B cell (primary cell): ENCODE measurements at regions not wholly inside any gene's neighbourhood (a gene's known extent, or its start where the extent isn't known, plus 50 kb on each side); places are given as distances from the start of the nearest gene placed in this dataset.

Source experiments
- ATAC-seq: fragments of 200-7000 bp; cut with Tn5 transposase; one replicate; pipeline ENCODE4 v1.10.0; 2021; ENCODE audit warnings: low read depth, mild to moderate bottlenecking, moderate number of reproducible peaks, moderate library complexity
- CTCF ChIA-PET: fragments of 350-600 bp; sonication (Branson Sonifier 250); formaldehyde crosslinking; loops from one replicate; lab custom pipeline; 2021; ENCODE audit warnings: antibody characterized with exemption, inconsistent platforms; lab: Charles Lee
- POLR2A ChIA-PET: fragments of 350-600 bp; sonication (Branson Sonifier 250); formaldehyde crosslinking; loops from one replicate; lab custom pipeline; 2021; ENCODE audit warnings: antibody characterized with exemption; lab: Charles Lee
- DNase-seq: peaks from one replicate; pipeline ENCODE4 v3.0.0; 2013
- H2AFZ ChIP-seq: 2 replicates; pipeline ENCODE4 v1.6.1; 2012; ENCODE audit warnings: mild to moderate bottlenecking, low read depth, low read length; ENCODE audit not compliant: insufficient read depth, poor library complexity, severe bottlenecking
- H3K27ac ChIP-seq, 2 donors: 1 replicate in 1 of 2; 2 replicates in 1 of 2; pipeline ENCODE4 v1.5.1; 2012 to 2013; ENCODE audit warnings: low read length in 2 of 2, mild to moderate bottlenecking in 2 of 2, moderate library complexity in 1 of 2
- H3K27me3 ChIP-seq, 4 experiments: fragments of 200-600 bp in 1 of 4; sonication (generic) in 1 of 4; replicated peaks in 1 of 4; 1 replicate in 2 of 4; 2 replicates in 2 of 4; pipeline versions ENCODE4 v1.6.1 to v1.7.0; 2013 to 2016; ENCODE audit warnings: low read length in 3 of 4, mild to moderate bottlenecking in 2 of 4, mixed read lengths in 1 of 4, moderate library complexity in 1 of 4; ENCODE audit not compliant: insufficient read depth in 4 of 4, control insufficient read depth in 3 of 4; ENCODE audit errors: control extremely low read depth in 1 of 4
- H3K36me3 ChIP-seq, 2 experiments: replicated peaks in 1 of 2; 1 replicate in 1 of 2; 2 replicates in 1 of 2; pipeline versions ENCODE4 v1.6.1 to v1.7.1; 2013; ENCODE audit warnings: low read length in 1 of 2; ENCODE audit not compliant: insufficient read depth in 2 of 2, control insufficient read depth in 1 of 2; ENCODE audit errors: control extremely low read depth in 1 of 2, extremely low read depth in 1 of 2
- H3K4me1 ChIP-seq, 2 donors: fragments of 200-600 bp in 1 of 2; sonication (generic) in 1 of 2; 1 replicate in 1 of 2; 2 replicates in 1 of 2; pipeline versions ENCODE4 v1.5.1 to v1.6.1; 2013 to 2017; ENCODE audit warnings: low read length in 2 of 2; ENCODE audit not compliant: control insufficient read depth in 2 of 2, insufficient read depth in 2 of 2
- H3K4me2 ChIP-seq: replicated peaks from 2 replicates; pipeline ENCODE3; 2012; ENCODE audit warnings: mild to moderate bottlenecking, low read depth, low read length; ENCODE audit not compliant: poor library complexity, severe bottlenecking
- H3K4me3 ChIP-seq, 5 experiments: fragments of 200-600 bp in 1 of 5; sonication (generic) in 1 of 5; 1 replicate in 3 of 5; 2 replicates in 2 of 5; pipeline versions ENCODE4 v1.5.1 to v1.7.0; 2011 to 2016; ENCODE audit warnings: low read length in 4 of 5, mild to moderate bottlenecking in 4 of 5, low read depth in 2 of 5, control low read depth in 1 of 5, moderate library complexity in 1 of 5; ENCODE audit not compliant: insufficient read depth in 1 of 5; ENCODE audit errors: control extremely low read depth in 1 of 5, extremely low read depth in 1 of 5
- H3K79me2 ChIP-seq: fragments of 200-600 bp; sonication (generic); one replicate; pipeline ENCODE4 v1.6.0; 2016; ENCODE audit warnings: low read length; ENCODE audit not compliant: control insufficient read depth, insufficient read depth
- H3K9ac ChIP-seq: fragments of 200-600 bp; sonication (generic); 2 replicates; pipeline ENCODE4 v1.6.1; 2017; ENCODE audit warnings: mild to moderate bottlenecking, low read length, moderate library complexity
- H3K9me3 ChIP-seq, 3 donors: one replicate each; pipeline versions ENCODE4 v1.6.1 to v1.7.1; 2013; ENCODE audit warnings: low read length in 2 of 3; ENCODE audit not compliant: control insufficient read depth in 2 of 3, insufficient read depth in 1 of 3; ENCODE audit errors: control extremely low read depth in 1 of 3
- H4K20me1 ChIP-seq: 2 replicates; pipeline ENCODE4 v1.6.0; 2012; ENCODE audit warnings: mild to moderate bottlenecking, low read length; ENCODE audit not compliant: insufficient read depth, control insufficient read depth, poor library complexity, severe bottlenecking
- H3K27ac Mint-ChIP-seq: one replicate; pipeline ENCODE4 v1.8.0; 2021; ENCODE audit warnings: mixed read lengths
- H3K27me3 Mint-ChIP-seq: one replicate; pipeline ENCODE4 v1.8.0; 2021; ENCODE audit warnings: mixed read lengths
- H3K4me1 Mint-ChIP-seq: one replicate; pipeline ENCODE4 v1.8.0; 2021; ENCODE audit warnings: mixed read lengths
- H3K4me3 Mint-ChIP-seq: one replicate; pipeline ENCODE4 v1.8.0; 2021; ENCODE audit warnings: mixed read lengths
- H3K9me3 Mint-ChIP-seq: one replicate; pipeline ENCODE4 v1.8.0; 2022; ENCODE audit warnings: mixed read lengths; ENCODE audit not compliant: insufficient read depth
- EZH2 ChIP-seq: IDR thresholded peaks from 2 replicates; pipeline ENCODE4 v1.6.1; 2012; ENCODE audit warnings: borderline replicate concordance, low read depth, mild to moderate bottlenecking, moderate library complexity, low read length; ENCODE audit not compliant: insufficient read depth, poor library complexity, severe bottlenecking
- WGBS: methylation state at CpG from one replicate; pipeline ENCODE4 v1.1.5; 2013; ENCODE audit warnings: missing lambda C conversion rate; ENCODE audit not compliant: insufficient coverage; 5-methylcytosine and 5-hydroxymethylcytosine counted together
- intact Hi-C: fragments of 100-400 bp; cut with micrococcal nuclease; formaldehyde crosslinking; loops from one replicate; pipeline ENCODE4 v1.10.0; 2022
- TF ChIP-seq, protein P1 (sequence below): fragments of 200-600 bp; IDR thresholded peaks from one replicate; pipeline ENCODE4 v1.8.0; 2022; ENCODE audit warnings: antibody characterized with exemption, mild to moderate bottlenecking

DNA sequence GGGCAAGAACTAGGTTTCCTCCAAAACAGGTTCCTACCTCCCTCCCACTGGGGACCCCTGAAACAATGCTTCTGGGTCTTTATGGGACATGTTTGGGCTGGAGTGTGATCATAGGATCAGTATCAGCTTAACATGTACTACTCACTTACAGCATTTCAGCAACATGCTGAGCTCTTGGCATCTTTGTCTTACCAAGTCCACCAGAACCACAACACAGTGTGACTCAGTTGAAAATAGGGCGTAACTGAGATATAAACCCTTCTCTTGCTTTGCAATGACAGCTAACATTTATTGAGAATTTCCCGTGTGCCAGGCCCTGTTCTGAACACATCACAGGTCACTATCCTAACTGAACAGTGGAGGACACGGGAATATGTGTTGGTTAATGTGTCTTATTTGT, 218.5 kb upstream of the LNX1 start:
- Histone ChIP-seq H3K4me3 (no peak overlapping the region), H3K79me2 (no peaks in the 10 kb centered on the region), H3K27me3 (peaks cover 0 to 3% (median 0%) of the 10 kb centered on the region in 4 experiments), H3K9me3 (no peaks in the 10 kb centered on the region), H3K27ac (no peak overlapping the region), H2AFZ (no peak overlapping the region), H3K36me3 (no peaks in the 10 kb centered on the region), H3K4me2 (no peak overlapping the region), H3K4me1 (no peaks in the 10 kb centered on the region), H4K20me1 (no peaks in the 10 kb centered on the region), H3K9ac (no peak overlapping the region)
- H3K27me3 Mint-ChIP-seq: peaks cover 6% of the 10 kb centered on the region
- no peaks in the 10 kb centered on the region for H3K9me3 Mint-ChIP-seq
- no peak for TF ChIP-seq EZH2
- TF ChIP-seq, protein P1, sequence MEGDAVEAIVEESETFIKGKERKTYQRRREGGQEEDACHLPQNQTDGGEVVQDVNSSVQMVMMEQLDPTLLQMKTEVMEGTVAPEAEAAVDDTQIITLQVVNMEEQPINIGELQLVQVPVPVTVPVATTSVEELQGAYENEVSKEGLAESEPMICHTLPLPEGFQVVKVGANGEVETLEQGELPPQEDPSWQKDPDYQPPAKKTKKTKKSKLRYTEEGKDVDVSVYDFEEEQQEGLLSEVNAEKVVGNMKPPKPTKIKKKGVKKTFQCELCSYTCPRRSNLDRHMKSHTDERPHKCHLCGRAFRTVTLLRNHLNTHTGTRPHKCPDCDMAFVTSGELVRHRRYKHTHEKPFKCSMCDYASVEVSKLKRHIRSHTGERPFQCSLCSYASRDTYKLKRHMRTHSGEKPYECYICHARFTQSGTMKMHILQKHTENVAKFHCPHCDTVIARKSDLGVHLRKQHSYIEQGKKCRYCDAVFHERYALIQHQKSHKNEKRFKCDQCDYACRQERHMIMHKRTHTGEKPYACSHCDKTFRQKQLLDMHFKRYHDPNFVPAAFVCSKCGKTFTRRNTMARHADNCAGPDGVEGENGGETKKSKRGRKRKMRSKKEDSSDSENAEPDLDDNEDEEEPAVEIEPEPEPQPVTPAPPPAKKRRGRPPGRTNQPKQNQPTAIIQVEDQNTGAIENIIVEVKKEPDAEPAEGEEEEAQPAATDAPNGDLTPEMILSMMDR: no peak
- DNase-seq (no peak), ATAC-seq (no peak)
- POLR2A ChIA-PET: no interaction called here
- CTCF ChIA-PET: interaction anchor here (0.8 to 1.2 kb wide), 2 partner anchors 11 to 104 kb away, joined by 3 to 5 read pairs; no protein-coding TSS in a partner anchor
- intact Hi-C loops: no loop called here
- no peaks in the 10 kb centered on the region for H3K4me1 Mint-ChIP-seq
- no peak overlapping the region for H3K27ac Mint-ChIP-seq
- WGBS: 100% methylated on average over 2 of the region's 3 CpGs
- no peak overlapping the region for H3K4me3 Mint-ChIP-seq

DNA sequence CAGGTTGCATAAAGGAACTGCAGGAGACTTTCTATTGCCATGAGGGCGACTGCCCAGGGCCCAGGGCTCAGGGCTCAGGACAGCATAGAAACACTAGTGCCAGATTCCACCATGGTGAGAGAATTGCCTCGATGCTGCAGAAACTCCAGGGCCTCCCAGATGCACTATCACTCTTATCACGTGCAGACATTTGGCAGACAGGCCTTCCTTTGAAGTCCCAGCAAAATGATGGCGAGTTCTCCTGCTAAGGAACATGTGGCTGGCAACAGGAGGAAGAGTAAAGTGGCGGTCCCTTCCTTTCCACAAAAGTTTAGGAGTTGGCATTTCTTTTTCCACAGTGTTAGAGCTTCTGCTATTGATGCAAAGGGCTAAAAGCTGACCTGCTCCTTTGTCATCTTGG, 214.0 kb upstream of the LNX1 start:
- Histone ChIP-seq H3K4me3 (no peak overlapping the region), H3K4me2 (no peak overlapping the region), H3K9ac (no peak overlapping the region), H3K79me2 (no peaks in the 10 kb centered on the region), H3K27ac (no peak overlapping the region), H3K27me3 (no peaks in the 10 kb centered on the region), H3K36me3 (no peaks in the 10 kb centered on the region), H4K20me1 (no peaks in the 10 kb centered on the region), H3K9me3 (no peaks in the 10 kb centered on the region), H3K4me1 (no peaks in the 10 kb centered on the region), H2AFZ (no peak overlapping the region)
- H3K4me1 Mint-ChIP-seq: no peaks in the 10 kb centered on the region
- ATAC-seq (no peak), DNase-seq (no peak)
- ChIA-PET CTCF (interaction anchor here (0.7 to 2.3 kb wide), 12 partner anchors 10 to 609 kb away, joined by 3 to 33 read pairs (median 5); no protein-coding TSS in a partner anchor), POLR2A (no interaction called here)
- H3K4me3 Mint-ChIP-seq: no peak overlapping the region
- H3K27me3 Mint-ChIP-seq: peaks cover 6% of the 10 kb centered on the region
- intact Hi-C loops: no loop called here
- no peak overlapping the region for H3K27ac Mint-ChIP-seq
- 78% methylated on average over 5 of the region's 5 CpGs for WGBS
- TF ChIP-seq, protein P1: no peak
- no peak for TF ChIP-seq EZH2
- H3K9me3 Mint-ChIP-seq: no peaks in the 10 kb centered on the region
